Effector CD4-positive, alpha-beta T cell (primary cell): ENCODE measurements at regions not wholly inside any gene's neighbourhood (a gene's known extent, or its start where the extent isn't known, plus 50 kb on each side); places are given as distances from the start of the nearest gene placed in this dataset.

Experiments
- DNase-seq: peaks from one replicate; pipeline ENCODE4 v3.0.0-alpha.2; 2020

- no peak for DNase-seq
Measured at GRCh38 chr1:59156526-59157199, 140.2 kb upstream of the FGGY start.

- DNase-seq: no peak
Measured at GRCh38 chr1:59158321-59158720, 138.6 kb upstream of the FGGY start.

GRCh38 chr1:59159557-59160203 is 137.2 kb upstream of the FGGY start:
- no peak for DNase-seq

- no peak for DNase-seq
Measured at GRCh38 chr1:59161136-59161535, 135.8 kb upstream of the FGGY start.

GRCh38 chr1:59162665-59163064 is 134.2 kb upstream of the FGGY start:
- no peak for DNase-seq

GRCh38 chr1:59163268-59164092 is 133.4 kb upstream of the FGGY start:
- DNase-seq: no peak

- no peak for DNase-seq
Measured at GRCh38 chr1:59164371-59164770, 132.5 kb upstream of the FGGY start.

GRCh38 chr1:59165353-59165752 is 131.5 kb upstream of the FGGY start:
- DNase-seq: no peak

- no peak for DNase-seq
Measured at GRCh38 chr1:59169703-59170102, 127.2 kb upstream of the FGGY start.

- DNase-seq: no peak
Measured at GRCh38 chr1:59170659-59171058, 126.2 kb upstream of the FGGY start.

GRCh38 chr1:59171788-59172187 is 125.1 kb upstream of the FGGY start:
- DNase-seq: no peak

GRCh38 chr1:59172693-59173092 is 124.2 kb upstream of the FGGY start:
- no peak for DNase-seq

- DNase-seq: no peak
Measured at GRCh38 chr1:59173721-59174120, 123.2 kb upstream of the FGGY start.

- no peak for DNase-seq
Measured at GRCh38 chr1:59176471-59176870, 120.4 kb upstream of the FGGY start.

GRCh38 chr1:59177756-59178155 is 119.1 kb upstream of the FGGY start:
- DNase-seq: no peak

- DNase-seq: no peak
Measured at GRCh38 chr1:59178339-59179187, 118.3 kb upstream of the FGGY start.

- DNase-seq: no peak
Measured at GRCh38 chr1:59179673-59180072, 117.2 kb upstream of the FGGY start.

- no peak for DNase-seq
Measured at GRCh38 chr1:59180735-59181134, 116.2 kb upstream of the FGGY start.

- no peak for DNase-seq
Measured at GRCh38 chr1:59183749-59184317, 113.1 kb upstream of the FGGY start.

GRCh38 chr1:59184365-59184905 is 112.5 kb upstream of the FGGY start:
- DNase-seq: no peak

GRCh38 chr1:59185163-59185860 is 111.6 kb upstream of the FGGY start:
- DNase-seq: no peak

- DNase-seq: no peak
Measured at GRCh38 chr1:59186656-59187055, 110.2 kb upstream of the FGGY start.
